ENCODE measurements at regions not wholly inside any gene's neighbourhood (a gene's known extent, or its start where the extent isn't known, plus 50 kb on each side); places are given as distances from the start of the nearest gene placed in this dataset.
"Not testable (repeated sequence)": the region's sequence is repeated elsewhere in the genome, so short reads cannot be mapped to it uniquely, and the experiment has no call there.

DNA sequence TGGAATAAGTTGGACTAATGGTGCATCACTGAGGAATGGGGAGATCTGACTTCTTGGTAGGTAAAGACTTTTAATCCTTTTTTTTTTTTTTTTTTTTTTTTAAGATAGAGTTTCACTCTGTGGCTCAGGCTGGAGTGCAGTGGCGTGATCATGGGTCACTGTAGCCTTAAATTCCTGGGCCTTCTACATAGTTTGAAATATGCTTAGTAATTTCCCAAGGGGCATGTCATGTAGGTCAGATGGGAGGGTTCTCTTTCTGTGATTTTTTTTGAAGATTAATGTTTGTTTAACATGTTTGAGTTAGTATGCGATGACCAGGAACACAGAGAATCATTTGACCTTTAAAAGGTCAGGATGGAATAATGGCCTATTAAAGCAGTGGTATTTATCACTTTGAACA, 129.1 kb downstream of the S1PR1 start:
- WGBS (ENCODE audit: insufficient coverage) = 67% methylated on average over 1 of the region's 2 CpGs
- H3K27ac ChIP-seq (ENCODE audit: low read length) = no peak overlapping the region
- no peaks in the 10 kb centered on the region for H3K27me3 ChIP-seq (ENCODE audit: control insufficient read depth, insufficient read depth, low read length)
- no peak overlapping the region for H3K4me3 ChIP-seq (ENCODE audit: low read length)
- DNase-seq = no peak
- no peaks in the 10 kb centered on the region for H3K36me3 ChIP-seq (ENCODE audit: control insufficient read depth, insufficient read depth, low read length)
- H3K4me1 ChIP-seq (ENCODE audit: control insufficient read depth, insufficient read depth, low read length) = no peaks in the 10 kb centered on the region
- no peaks in the 10 kb centered on the region for H3K9me3 ChIP-seq (replicated peaks; ENCODE audit: control insufficient read depth, low read depth, low read length)

GRCh38 chr1:101366513-101367215, 129.8 kb downstream of the S1PR1 start:
- Histone ChIP-seq H3K27ac (ENCODE audit: low read length) (no peak overlapping the region), H3K9me3 (replicated peaks; ENCODE audit: control insufficient read depth, low read depth, low read length) (no peaks in the 10 kb centered on the region), H3K36me3 (ENCODE audit: control insufficient read depth, insufficient read depth, low read length) (no peaks in the 10 kb centered on the region), H3K27me3 (ENCODE audit: control insufficient read depth, insufficient read depth, low read length) (no peaks in the 10 kb centered on the region), H3K4me3 (ENCODE audit: low read length) (no peak overlapping the region), H3K4me1 (ENCODE audit: control insufficient read depth, insufficient read depth, low read length) (no peaks in the 10 kb centered on the region)
- no peak for DNase-seq

GRCh38 chr1:101367630-101368029, 130.8 kb downstream of the S1PR1 start:
- H3K4me1 ChIP-seq (ENCODE audit: control insufficient read depth, insufficient read depth, low read length) = no peaks in the 10 kb centered on the region
- H3K36me3 ChIP-seq (ENCODE audit: control insufficient read depth, insufficient read depth, low read length) = no peaks in the 10 kb centered on the region
- no peak for DNase-seq
- no peak overlapping the region for H3K27ac ChIP-seq (ENCODE audit: low read length)
- H3K4me3 ChIP-seq (ENCODE audit: low read length) = no peak overlapping the region
- no peaks in the 10 kb centered on the region for H3K9me3 ChIP-seq (replicated peaks; ENCODE audit: control insufficient read depth, low read depth, low read length)
- H3K27me3 ChIP-seq (ENCODE audit: control insufficient read depth, insufficient read depth, low read length) = no peaks in the 10 kb centered on the region
- WGBS (ENCODE audit: insufficient coverage) = 59% methylated on average over 4 of the region's 5 CpGs

- WGBS (ENCODE audit: insufficient coverage) = no CpG with 5 or more reads among the region's 3 CpGs
- H3K27me3 ChIP-seq (ENCODE audit: control insufficient read depth, insufficient read depth, low read length) = no peaks in the 10 kb centered on the region
- H3K4me1 ChIP-seq (ENCODE audit: control insufficient read depth, insufficient read depth, low read length) = no peaks in the 10 kb centered on the region
- no peaks in the 10 kb centered on the region for H3K36me3 ChIP-seq (ENCODE audit: control insufficient read depth, insufficient read depth, low read length)
- no peak overlapping the region for H3K4me3 ChIP-seq (ENCODE audit: low read length)
- H3K27ac ChIP-seq (ENCODE audit: low read length) = no peak overlapping the region
- H3K9me3 ChIP-seq (replicated peaks; ENCODE audit: control insufficient read depth, low read depth, low read length) = no peaks in the 10 kb centered on the region
- DNase-seq = no peak
Measured at GRCh38 chr1:101370488-101370887, 133.7 kb downstream of the S1PR1 start.

- H3K4me3 ChIP-seq (ENCODE audit: low read length) = no peak overlapping the region
- no peaks in the 10 kb centered on the region for H3K36me3 ChIP-seq (ENCODE audit: control insufficient read depth, insufficient read depth, low read length)
- no peak overlapping the region for H3K27ac ChIP-seq (ENCODE audit: low read length)
- DNase-seq = no peak
- H3K4me1 ChIP-seq (ENCODE audit: control insufficient read depth, insufficient read depth, low read length) = no peaks in the 10 kb centered on the region
- H3K27me3 ChIP-seq (ENCODE audit: control insufficient read depth, insufficient read depth, low read length) = no peaks in the 10 kb centered on the region
- no peaks in the 10 kb centered on the region for H3K9me3 ChIP-seq (replicated peaks; ENCODE audit: control insufficient read depth, low read depth, low read length)
Measured at GRCh38 chr1:101371259-101371658, 134.4 kb downstream of the S1PR1 start.

- Histone ChIP-seq H3K4me3 (ENCODE audit: low read length) (no peak overlapping the region), H3K9me3 (replicated peaks; ENCODE audit: control insufficient read depth, low read depth, low read length) (no peaks in the 10 kb centered on the region), H3K27me3 (ENCODE audit: control insufficient read depth, insufficient read depth, low read length) (no peaks in the 10 kb centered on the region), H3K4me1 (ENCODE audit: control insufficient read depth, insufficient read depth, low read length) (no peaks in the 10 kb centered on the region), H3K27ac (ENCODE audit: low read length) (no peak overlapping the region), H3K36me3 (ENCODE audit: control insufficient read depth, insufficient read depth, low read length) (no peaks in the 10 kb centered on the region)
- DNase-seq = no peak
Measured at GRCh38 chr1:101373570-101373969, 136.8 kb downstream of the S1PR1 start.

DNA sequence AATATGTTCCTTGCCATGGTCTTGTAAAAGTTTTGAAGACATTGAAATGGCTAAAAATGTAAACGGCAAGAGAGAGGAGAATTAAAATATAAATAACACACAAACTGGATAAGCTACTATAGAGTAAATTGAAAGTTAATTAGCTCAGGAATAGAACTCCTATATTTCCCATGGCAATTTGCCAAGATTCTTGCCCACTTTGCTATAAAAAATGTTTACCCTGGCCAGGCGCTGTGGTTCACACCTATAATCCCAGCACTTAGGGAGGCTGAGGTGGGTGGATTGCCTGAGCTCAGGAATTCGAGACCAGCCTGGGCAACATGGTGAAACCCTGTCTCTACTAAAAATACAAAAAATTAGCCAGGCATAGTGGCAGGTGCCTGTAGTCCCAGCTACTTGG, 138.6 kb downstream of the S1PR1 start:
- not testable (repeated sequence) for H3K4me1 ChIP-seq (ENCODE audit: control insufficient read depth, insufficient read depth, low read length); H3K4me3 ChIP-seq (ENCODE audit: low read length); H3K9me3 ChIP-seq (replicated peaks; ENCODE audit: control insufficient read depth, low read depth, low read length); H3K27me3 ChIP-seq (ENCODE audit: control insufficient read depth, insufficient read depth, low read length); DNase-seq; H3K27ac ChIP-seq (ENCODE audit: low read length); H3K36me3 ChIP-seq (ENCODE audit: control insufficient read depth, insufficient read depth, low read length)
- WGBS (ENCODE audit: insufficient coverage) = 50% methylated on average over 1 of the region's 3 CpGs

DNA sequence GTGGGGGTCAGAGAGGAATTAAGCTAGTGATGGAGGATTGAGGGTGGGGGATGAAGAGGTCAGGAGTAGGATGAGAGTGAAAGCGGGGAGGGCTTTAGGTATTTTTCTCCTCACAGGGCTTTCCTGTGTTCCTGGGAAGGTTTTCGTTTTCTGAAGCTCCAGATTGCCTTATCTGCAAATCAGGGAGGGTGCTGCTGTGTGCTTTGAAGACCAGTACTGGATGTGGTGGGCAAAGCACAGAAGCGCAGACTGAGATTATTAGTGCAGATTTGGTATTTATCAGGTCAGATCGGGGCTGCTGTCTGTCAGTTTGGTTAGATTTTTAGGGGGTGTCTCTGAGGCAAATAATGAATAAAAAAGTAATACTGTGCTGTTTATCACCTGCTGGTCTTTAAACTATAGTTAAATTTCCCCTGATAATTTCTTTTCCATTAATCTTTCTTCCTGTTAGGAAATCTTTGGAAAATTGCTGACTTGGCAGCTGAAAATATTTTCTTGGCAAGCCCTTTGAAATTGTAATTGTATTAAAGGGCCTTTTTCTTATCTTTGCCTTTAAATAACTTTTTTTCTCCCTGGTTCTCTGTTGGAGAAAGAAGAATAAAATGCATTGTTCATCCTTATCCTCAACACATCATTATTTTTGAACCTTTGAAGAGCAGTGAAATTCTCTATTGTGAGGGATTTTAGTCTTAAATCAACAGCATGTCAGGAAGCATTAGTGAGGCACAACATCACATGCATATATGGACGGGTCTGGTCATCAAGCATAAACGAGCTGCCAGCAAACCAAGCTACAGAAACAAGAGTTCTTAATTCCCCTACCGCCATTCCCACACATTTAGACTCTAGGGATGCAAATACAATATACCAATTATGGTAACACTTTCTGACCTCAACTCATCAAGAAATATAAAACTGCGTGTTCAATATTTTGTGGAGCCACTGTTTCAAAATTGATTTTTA, 139.6 kb downstream of the S1PR1 start:
- H3K4me3 ChIP-seq (ENCODE audit: low read length) = no peak overlapping the region
- no peaks in the 10 kb centered on the region for H3K9me3 ChIP-seq (replicated peaks; ENCODE audit: control insufficient read depth, low read depth, low read length)
- no peaks in the 10 kb centered on the region for H3K36me3 ChIP-seq (ENCODE audit: control insufficient read depth, insufficient read depth, low read length)
- no peaks in the 10 kb centered on the region for H3K27me3 ChIP-seq (ENCODE audit: control insufficient read depth, insufficient read depth, low read length)
- WGBS (ENCODE audit: insufficient coverage) = 71% methylated on average over 2 of the region's 8 CpGs
- no peak overlapping the region for H3K27ac ChIP-seq (ENCODE audit: low read length)
- DNase-seq = no peak
- no peaks in the 10 kb centered on the region for H3K4me1 ChIP-seq (ENCODE audit: control insufficient read depth, insufficient read depth, low read length)

- DNase-seq = no peak
- Histone ChIP-seq H3K27me3 (ENCODE audit: control insufficient read depth, insufficient read depth, low read length) (no peaks in the 10 kb centered on the region), H3K9me3 (replicated peaks; ENCODE audit: control insufficient read depth, low read depth, low read length) (no peaks in the 10 kb centered on the region), H3K36me3 (ENCODE audit: control insufficient read depth, insufficient read depth, low read length) (no peaks in the 10 kb centered on the region), H3K27ac (ENCODE audit: low read length) (no peak overlapping the region), H3K4me1 (ENCODE audit: control insufficient read depth, insufficient read depth, low read length) (no peaks in the 10 kb centered on the region), H3K4me3 (ENCODE audit: low read length) (no peak overlapping the region)
- WGBS (ENCODE audit: insufficient coverage) = 100% methylated on average over 1 of the region's 4 CpGs
Measured at GRCh38 chr1:101377084-101377835, 140.4 kb downstream of the S1PR1 start.

DNA sequence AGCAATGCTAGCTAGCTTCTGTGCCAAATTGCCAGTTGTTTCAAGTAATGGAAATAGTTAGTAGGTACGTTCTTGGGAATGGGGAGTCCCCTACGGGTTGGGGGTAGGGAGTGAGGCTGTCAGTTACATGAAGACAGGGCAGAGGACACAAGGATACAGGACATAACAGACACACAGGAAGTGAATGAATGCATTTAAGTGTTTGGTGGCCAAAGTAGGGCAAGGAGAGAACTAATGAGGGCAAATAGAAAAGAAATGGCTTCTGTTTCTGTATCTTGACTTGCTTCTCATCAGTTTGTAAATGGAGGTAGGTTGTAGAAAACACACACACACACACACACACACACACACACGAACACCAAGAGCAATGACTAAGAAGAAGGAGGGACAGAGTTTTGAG, 142.2 kb downstream of the S1PR1 start:
- H3K27me3 ChIP-seq (ENCODE audit: control insufficient read depth, insufficient read depth, low read length) = no peaks in the 10 kb centered on the region
- 80% methylated on average over 2 of the region's 3 CpGs for WGBS (ENCODE audit: insufficient coverage)
- H3K36me3 ChIP-seq (ENCODE audit: control insufficient read depth, insufficient read depth, low read length) = no peaks in the 10 kb centered on the region
- no peaks in the 10 kb centered on the region for H3K4me1 ChIP-seq (ENCODE audit: control insufficient read depth, insufficient read depth, low read length)
- no peaks in the 10 kb centered on the region for H3K9me3 ChIP-seq (replicated peaks; ENCODE audit: control insufficient read depth, low read depth, low read length)
- no peak overlapping the region for H3K4me3 ChIP-seq (ENCODE audit: low read length)
- no peak overlapping the region for H3K27ac ChIP-seq (ENCODE audit: low read length)
- no peak for DNase-seq
